ENCODE measurements at regions not wholly inside any gene's neighbourhood (a gene's known extent, or its start where the extent isn't known, plus 50 kb on each side); places are given as distances from the start of the nearest gene placed in this dataset.

- Histone ChIP-seq H3K9me3 (no peaks in the 10 kb centered on the region), H3K36me3 (no peaks in the 10 kb centered on the region), H3K27me3 (no peaks in the 10 kb centered on the region), H3K4me3 (no peak overlapping the region), H3K4me1 (no peaks in the 10 kb centered on the region), H3K27ac (no peak overlapping the region)
- DNase-seq: no peak
- 92 to 96% methylated on average over 4 of the region's 4 CpGs for WGBS, 2 donors
- intact Hi-C loops (cut with DNase I): no loop called here
- TF ChIP-seq EP300 (IDR thresholded peaks at IDR 0.05) (no peak), POLR2A (IDR thresholded peaks at IDR 0.05) (no peak), POLR2AphosphoS5 (IDR thresholded peaks at IDR 0.05) (no peak), CTCF (IDR thresholded peaks at IDR 0.05) (no peak)
These were observed 272.9 kb downstream of the RWDD3 start for GRCh38 chr1:95506736-95507414.

GRCh38 chr1:95509989-95510388 lies 276.0 kb downstream of the RWDD3 start:
- no peak overlapping the region for H3K27ac ChIP-seq
- H3K27me3 ChIP-seq: no peaks in the 10 kb centered on the region
- intact Hi-C loops (cut with DNase I): no loop called here
- 78 to 82% methylated on average over 8 of the region's 8 CpGs for WGBS, 2 donors
- no peaks in the 10 kb centered on the region for H3K4me1 ChIP-seq
- H3K4me3 ChIP-seq: no peak overlapping the region
- no peaks in the 10 kb centered on the region for H3K9me3 ChIP-seq
- H3K36me3 ChIP-seq: no peaks in the 10 kb centered on the region
- TF ChIP-seq EP300 (IDR thresholded peaks at IDR 0.05): no peak
- no peak for TF ChIP-seq POLR2A (IDR thresholded peaks at IDR 0.05)
- TF ChIP-seq CTCF (IDR thresholded peaks at IDR 0.05): no peak
- DNase-seq: no peak

GRCh38 chr1:95512925-95513324 lies 278.9 kb downstream of the RWDD3 start:
- intact Hi-C loops (cut with DNase I): no loop called here
- no peak overlapping the region for H3K27ac ChIP-seq
- 83 to 90% methylated on average over 1 of the region's 1 CpG for WGBS, 2 donors
- H3K9me3 ChIP-seq: no peaks in the 10 kb centered on the region
- H3K36me3 ChIP-seq: no peaks in the 10 kb centered on the region
- TF ChIP-seq EP300 (IDR thresholded peaks at IDR 0.05): no peak
- TF ChIP-seq CTCF (IDR thresholded peaks at IDR 0.05): no peak
- DNase-seq: no peak
- no peak overlapping the region for H3K4me3 ChIP-seq
- no peaks in the 10 kb centered on the region for H3K4me1 ChIP-seq
- H3K27me3 ChIP-seq: no peaks in the 10 kb centered on the region

- H3K27ac ChIP-seq: no peak overlapping the region
- intact Hi-C loops (cut with DNase I): no loop called here
- no peaks in the 10 kb centered on the region for H3K4me1 ChIP-seq
- H3K36me3 ChIP-seq: no peaks in the 10 kb centered on the region
- TF ChIP-seq POLR2A (IDR thresholded peaks at IDR 0.05): no peak
- no peak for TF ChIP-seq POLR2AphosphoS5 (IDR thresholded peaks at IDR 0.05)
- no peak for TF ChIP-seq EP300 (IDR thresholded peaks at IDR 0.05)
- no peak for TF ChIP-seq CTCF (IDR thresholded peaks at IDR 0.05)
- 78% methylated on average over 1 of the region's 1 CpG for whole genome bisulfite sequencing, 2 donors
- no peaks in the 10 kb centered on the region for H3K27me3 ChIP-seq
- H3K4me3 ChIP-seq: no peak overlapping the region
- peaks cover 0 to 1% (median 0%) of the 10 kb centered on the region in 4 donors for H3K9me3 ChIP-seq
- DNase-seq: no peak
These were observed 283.5 kb downstream of the RWDD3 start for GRCh38 chr1:95517506-95517905.

GRCh38 chr1:95518310-95518709 lies 284.3 kb downstream of the RWDD3 start:
- Histone ChIP-seq H3K9me3 (peaks cover 0 to 1% (median 0%) of the 10 kb centered on the region in 4 donors), H3K27me3 (no peaks in the 10 kb centered on the region), H3K4me1 (no peaks in the 10 kb centered on the region), H3K4me3 (no peak overlapping the region), H3K27ac (no peak overlapping the region), H3K36me3 (no peaks in the 10 kb centered on the region)
- DNase-seq: no peak
- WGBS, 2 donors: 0% methylated on average over 1 of the region's 1 CpG
- intact Hi-C loops (cut with DNase I): no loop called here
- TF ChIP-seq EP300 (IDR thresholded peaks at IDR 0.05) (no peak), POLR2A (IDR thresholded peaks at IDR 0.05) (no peak)

Data from sigmoid colon (tissue), 6 donors.